PC-9 (cell line): ENCODE measurements at regions not wholly inside any gene's neighbourhood (a gene's known extent, or its start where the extent isn't known, plus 50 kb on each side); places are given as distances from the start of the nearest gene placed in this dataset.

Source experiments
- BruUV-seq: library from RNA; stranded (reverse); fragments of 400-500 nt; replicated peaks from 2 replicates; lab custom pipeline; 2021; lab: Mats Ljungman, UMichigan
- CTCF ChIA-PET: fragments of 300-600 bp; sonication (Branson Sonifier 250); formaldehyde crosslinking; loops from one replicate; lab custom pipeline; 2022; ENCODE audit warnings: antibody characterized with exemption; lab: Charles Lee
- POLR2A ChIA-PET: fragments of 300-600 bp; sonication (Branson Sonifier 250); formaldehyde crosslinking; loops from one replicate; lab custom pipeline; 2022; ENCODE audit warnings: antibody characterized with exemption; ENCODE audit not compliant: unreplicated experiment; lab: Charles Lee
- DNase-seq, 2 experiments: peaks; one replicate each; pipeline versions ENCODE4 v3.0.0 to v3.0.0-alpha.2; 2015 to 2022; ENCODE audit warnings: mixed read lengths in 1 of 2
- H2AFZ ChIP-seq: fragments of 200-600 bp; sonication (generic); 2 replicates; pipeline ENCODE4 v1.8.1; 2017; ENCODE audit warnings: antibody characterized with exemption
- H3F3A ChIP-seq: fragments of 200-600 bp; sonication (generic); 2 replicates; pipeline ENCODE4 v1.8.1; 2017; ENCODE audit warnings: antibody characterized with exemption, mild to moderate bottlenecking, low read depth; ENCODE audit not compliant: insufficient read depth
- H3K27ac ChIP-seq: fragments of 200-600 bp; sonication (generic); 2 replicates; pipeline ENCODE4 v1.6.1; 2016; ENCODE audit warnings: mixed run types
- H3K27me3 ChIP-seq: fragments of 200-600 bp; sonication (generic); 2 replicates; pipeline ENCODE4 v1.6.1; 2016; ENCODE audit warnings: low read depth, mixed run types; ENCODE audit not compliant: insufficient read depth
- H3K36me3 ChIP-seq: fragments of 200-600 bp; sonication (generic); 2 replicates; pipeline ENCODE4 v1.6.1; 2016; ENCODE audit warnings: low read depth, mixed run types
- H3K4me1 ChIP-seq: fragments of 200-600 bp; sonication (generic); replicated peaks from 2 replicates; pipeline ENCODE4 v1.6.1; 2016; ENCODE audit warnings: mixed run types; ENCODE audit not compliant: insufficient read depth
- H3K4me2 ChIP-seq: fragments of 200-600 bp; sonication (generic); 2 replicates; pipeline ENCODE4 v1.6.1; 2017; ENCODE audit warnings: mixed run types
- H3K4me3 ChIP-seq: fragments of 200-600 bp; sonication (generic); 2 replicates; pipeline ENCODE4 v1.6.1; 2016; ENCODE audit warnings: mixed run types
- H3K79me2 ChIP-seq: fragments of 200-600 bp; sonication (generic); 2 replicates; pipeline ENCODE4 v1.6.1; 2017; ENCODE audit warnings: low read depth, mixed run types
- H3K9me2 ChIP-seq: fragments of 200-600 bp; sonication (generic); 2 replicates; pipeline ENCODE4 v1.8.1; 2017; ENCODE audit warnings: mild to moderate bottlenecking; ENCODE audit not compliant: insufficient read depth
- H3K9me3 ChIP-seq: fragments of 200-600 bp; sonication (generic); 2 replicates; pipeline ENCODE4 v1.8.1; 2016; ENCODE audit warnings: low read depth; ENCODE audit not compliant: insufficient read depth
- H4K20me1 ChIP-seq: fragments of 200-600 bp; sonication (generic); 2 replicates; pipeline ENCODE4 v1.8.1; 2017; ENCODE audit not compliant: insufficient read depth
- EZH2 ChIP-seq: fragments of 200-600 bp; sonication (generic); IDR thresholded peaks from 2 replicates; pipeline ENCODE4 v1.8.0; 2017; ENCODE audit warnings: antibody characterized with exemption, low read depth
- intact Hi-C: fragments of 100-400 bp; cut with micrococcal nuclease; formaldehyde crosslinking; loops from one replicate; pipeline ENCODE4 v1.10.0; 2022; ENCODE audit not compliant: unreplicated experiment
- TF ChIP-seq, protein P1 (sequence below): fragments of 200-600 bp; sonication (generic); conservative IDR thresholded peaks from 2 replicates; pipeline ENCODE4 v1.6.1; 2017; ENCODE audit warnings: mixed run types, antibody characterized with exemption, mild to moderate bottlenecking, moderate library complexity

- Histone ChIP-seq H3K4me1 (no peaks in the 10 kb centered on the region), H3K27ac (no peak overlapping the region), H3F3A (no peaks in the 10 kb centered on the region), H2AFZ (no peak overlapping the region), H3K4me3 (no peak overlapping the region), H3K36me3 (no peaks in the 10 kb centered on the region), H3K79me2 (no peaks in the 10 kb centered on the region), H3K4me2 (no peak overlapping the region), H3K9me2 (no peaks in the 10 kb centered on the region), H3K27me3 (peaks cover 98% of the 10 kb centered on the region), H3K9me3 (no peaks in the 10 kb centered on the region), H4K20me1 (peaks cover 7% of the 10 kb centered on the region; the same call in 1 of the 2 replicates)
- intact Hi-C loops, result no loop called here
- no peak for DNase-seq
- no TSS peak for BruUV-seq
- ChIA-PET CTCF (no interaction called here), POLR2A (no interaction called here)
- TF ChIP-seq, protein P1, sequence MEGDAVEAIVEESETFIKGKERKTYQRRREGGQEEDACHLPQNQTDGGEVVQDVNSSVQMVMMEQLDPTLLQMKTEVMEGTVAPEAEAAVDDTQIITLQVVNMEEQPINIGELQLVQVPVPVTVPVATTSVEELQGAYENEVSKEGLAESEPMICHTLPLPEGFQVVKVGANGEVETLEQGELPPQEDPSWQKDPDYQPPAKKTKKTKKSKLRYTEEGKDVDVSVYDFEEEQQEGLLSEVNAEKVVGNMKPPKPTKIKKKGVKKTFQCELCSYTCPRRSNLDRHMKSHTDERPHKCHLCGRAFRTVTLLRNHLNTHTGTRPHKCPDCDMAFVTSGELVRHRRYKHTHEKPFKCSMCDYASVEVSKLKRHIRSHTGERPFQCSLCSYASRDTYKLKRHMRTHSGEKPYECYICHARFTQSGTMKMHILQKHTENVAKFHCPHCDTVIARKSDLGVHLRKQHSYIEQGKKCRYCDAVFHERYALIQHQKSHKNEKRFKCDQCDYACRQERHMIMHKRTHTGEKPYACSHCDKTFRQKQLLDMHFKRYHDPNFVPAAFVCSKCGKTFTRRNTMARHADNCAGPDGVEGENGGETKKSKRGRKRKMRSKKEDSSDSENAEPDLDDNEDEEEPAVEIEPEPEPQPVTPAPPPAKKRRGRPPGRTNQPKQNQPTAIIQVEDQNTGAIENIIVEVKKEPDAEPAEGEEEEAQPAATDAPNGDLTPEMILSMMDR, result no peak
- TF ChIP-seq EZH2, result no peak
These were observed 738.6 kb downstream of the BRD1 start for GRCh38 chr22:49088801-49089791.

DNA sequence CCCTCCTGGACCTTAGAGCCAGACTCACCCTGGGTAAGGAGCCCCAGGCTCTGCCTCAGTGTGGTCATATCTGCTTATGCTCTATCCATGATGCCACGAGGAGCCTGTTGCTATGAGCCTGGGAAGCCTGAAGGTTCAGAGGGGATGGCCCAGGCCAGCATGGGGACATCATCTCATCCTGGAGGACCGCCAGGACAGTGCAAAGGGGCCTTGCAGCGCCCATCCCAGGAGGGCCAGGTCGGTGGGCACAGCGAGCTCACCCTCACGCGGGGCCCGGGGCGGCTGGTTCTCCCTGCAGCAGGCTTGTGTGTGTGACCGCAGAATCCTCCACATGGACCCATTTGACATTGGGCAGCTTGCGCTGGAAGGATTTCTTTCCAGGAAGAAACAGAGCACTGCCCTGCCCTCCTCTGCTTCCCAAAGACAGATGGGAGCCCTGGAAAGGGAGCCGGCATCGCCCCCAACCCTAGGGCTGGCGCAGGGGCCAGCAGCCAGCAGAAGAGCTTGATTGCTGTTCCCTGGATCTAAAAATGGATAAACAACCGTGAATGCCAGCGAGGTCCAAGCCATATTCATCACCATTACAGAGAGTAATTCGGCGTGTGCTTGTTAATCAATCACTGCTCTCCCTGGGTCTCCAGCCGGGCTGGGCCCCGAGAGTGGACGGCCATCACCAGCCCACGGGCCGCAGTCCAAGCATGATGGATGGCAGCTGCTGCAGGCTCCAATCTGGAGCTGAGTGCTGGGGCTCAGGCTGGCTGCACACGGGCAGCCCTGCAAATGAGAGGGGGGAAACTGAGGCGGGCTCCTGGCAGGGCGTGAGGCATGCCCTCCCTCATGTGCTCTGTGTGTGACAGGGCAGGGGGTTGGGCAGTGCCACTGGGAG lies 739.7 kb downstream of the BRD1 start:
- CTCF ChIA-PET, result no interaction called here
- no peaks in the 10 kb centered on the region for H3K36me3 ChIP-seq
- H3K4me2 ChIP-seq, result no peak overlapping the region
- no peak overlapping the region for H2AFZ ChIP-seq
- H3K9me2 ChIP-seq, result no peaks in the 10 kb centered on the region
- H3K27ac ChIP-seq, result no peak overlapping the region
- TF ChIP-seq EZH2, result no peak
- TF ChIP-seq, protein P1, result no peak
- H4K20me1 ChIP-seq, result 0 out of 2 replicates have a peak, but pooled peaks cover 7% of the 10 kb centered on the region
- BruUV-seq, result no TSS peak
- H3F3A ChIP-seq, result no peaks in the 10 kb centered on the region
- no peaks in the 10 kb centered on the region for H3K4me1 ChIP-seq
- intact Hi-C loops, result no loop called here
- POLR2A ChIA-PET, result no interaction called here
- H3K79me2 ChIP-seq, result no peaks in the 10 kb centered on the region
- peaks cover 100% of the 10 kb centered on the region for H3K27me3 ChIP-seq
- no peak overlapping the region for H3K4me3 ChIP-seq
- DNase-seq, result no peak
- H3K9me3 ChIP-seq, result no peaks in the 10 kb centered on the region; the same call in 1 of the 2 replicates

DNA sequence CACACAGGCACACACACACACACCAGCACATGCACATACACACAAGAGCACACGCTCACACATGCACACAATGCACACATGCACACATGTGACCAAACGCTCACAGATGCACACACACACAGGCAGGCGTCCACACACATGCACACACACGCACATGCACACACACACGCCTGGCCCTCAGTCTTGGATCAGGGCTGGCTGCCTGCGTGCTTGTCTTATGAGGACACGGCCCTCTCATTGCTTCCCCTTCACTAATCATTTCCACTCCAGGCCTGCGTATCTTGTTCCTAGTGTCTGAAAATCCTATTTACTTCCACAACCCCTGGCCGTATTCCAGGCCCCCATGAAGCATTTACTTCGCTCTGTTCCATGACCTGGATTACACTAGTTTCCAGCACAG lies 740.5 kb downstream of the BRD1 start:
- BruUV-seq, result no TSS peak
- TF ChIP-seq, protein P1, result no peak
- TF ChIP-seq EZH2, result no peak
- no peaks in the 10 kb centered on the region; the same call in 1 of the 2 replicates for H3K9me3 ChIP-seq
- H3K4me2 ChIP-seq, result no peak overlapping the region
- H3K79me2 ChIP-seq, result no peaks in the 10 kb centered on the region
- H3K9me2 ChIP-seq, result no peaks in the 10 kb centered on the region
- no peaks in the 10 kb centered on the region for H3K4me1 ChIP-seq
- ChIA-PET CTCF (no interaction called here), POLR2A (no interaction called here)
- H4K20me1 ChIP-seq, result peaks cover 7% of the 10 kb centered on the region; the same call in 1 of the 2 replicates
- H3K4me3 ChIP-seq, result no peak overlapping the region
- H3F3A ChIP-seq, result no peaks in the 10 kb centered on the region
- no peak for DNase-seq
- H2AFZ ChIP-seq, result no peak overlapping the region
- H3K27me3 ChIP-seq, result peaks cover 97% of the 10 kb centered on the region
- intact Hi-C loops, result no loop called here
- H3K27ac ChIP-seq, result no peak overlapping the region
- no peaks in the 10 kb centered on the region for H3K36me3 ChIP-seq
